Caco-2 (cell line): ENCODE measurements at regions not wholly inside any gene's neighbourhood (a gene's known extent, or its start where the extent isn't known, plus 50 kb on each side); places are given as distances from the start of the nearest gene placed in this dataset.

Experiments
- BruUV-seq: library from RNA; stranded (reverse); fragments of 400-500 nt; replicated peaks from 2 replicates; lab custom pipeline; 2021; lab: Mats Ljungman, UMichigan
- CTCF ChIA-PET: fragments of 300-600 bp; sonication (Branson Sonifier 250); formaldehyde crosslinking; loops from one replicate; lab custom pipeline; 2022; ENCODE audit warnings: antibody characterized with exemption; lab: Charles Lee
- POLR2A ChIA-PET: fragments of 300-600 bp; sonication (Branson Sonifier 250); formaldehyde crosslinking; loops from one replicate; lab custom pipeline; 2022; ENCODE audit warnings: antibody characterized with exemption; lab: Charles Lee
- DNase-seq, 2 experiments: peaks; one replicate each; pipeline versions ENCODE4 v3.0.0 to v3.0.0-alpha.2; 2020 to 2022
- H3K27me3 ChIP-seq: replicated peaks from 2 replicates; pipeline ENCODE4 v1.6.0; 2011; ENCODE audit warnings: low read length; ENCODE audit not compliant: control insufficient read depth, insufficient read depth
- H3K36me3 ChIP-seq: 2 replicates; pipeline ENCODE4 v1.5.1; 2011; ENCODE audit warnings: low read length; ENCODE audit not compliant: control insufficient read depth, insufficient read depth
- H3K4me1 ChIP-seq: fragments of 250-450 bp; sonication (Bioruptor Pico); 2 replicates; pipeline ENCODE4 v1.5.1; 2020; ENCODE audit warnings: mild to moderate bottlenecking
- H3K4me3 ChIP-seq: 2 replicates; pipeline ENCODE4 v1.5.1; 2011; ENCODE audit warnings: low read depth, mild to moderate bottlenecking, control low read depth, low read length
- H3K9me3 ChIP-seq: fragments of 250-450 bp; sonication (Bioruptor Pico); 2 replicates; pipeline ENCODE4 v1.5.1; 2020; ENCODE audit warnings: mild to moderate bottlenecking, moderate library complexity
- H3K27ac Mint-ChIP-seq: one replicate; pipeline ENCODE4 v1.8.0; 2022; ENCODE audit warnings: mixed read lengths; ENCODE audit not compliant: unreplicated experiment
- H3K27me3 Mint-ChIP-seq: one replicate; pipeline ENCODE4 v1.8.0; 2022; ENCODE audit warnings: mixed read lengths; ENCODE audit not compliant: insufficient read depth, unreplicated experiment
- H3K36me3 Mint-ChIP-seq: one replicate; pipeline ENCODE4 v1.8.0; 2022; ENCODE audit warnings: mild to moderate bottlenecking, mixed read lengths; ENCODE audit not compliant: insufficient read depth, unreplicated experiment
- H3K4me1 Mint-ChIP-seq: one replicate; pipeline ENCODE4 v1.8.0; 2022; ENCODE audit warnings: low read depth, mixed read lengths; ENCODE audit not compliant: unreplicated experiment
- H3K4me3 Mint-ChIP-seq: one replicate; pipeline ENCODE4 v1.8.0; 2022; ENCODE audit warnings: mild to moderate bottlenecking, moderate library complexity, mixed read lengths; ENCODE audit not compliant: unreplicated experiment
- H3K9me3 Mint-ChIP-seq: one replicate; pipeline ENCODE4 v1.8.0; 2022; ENCODE audit warnings: mixed read lengths; ENCODE audit not compliant: unreplicated experiment
- CTCF ChIP-seq, 2 experiments: fragments of 200-600 bp in 1 of 2; IDR thresholded peaks; 1 replicate in 1 of 2; 2 replicates in 1 of 2; pipeline versions ENCODE4 v1.5.1 to v1.8.0; 2011 to 2022; ENCODE audit warnings: antibody characterized with exemption in 1 of 2, control low read depth in 1 of 2, inconsistent platforms in 1 of 2, low read depth in 1 of 2, low read length in 1 of 2, mild to moderate bottlenecking in 1 of 2, moderate library complexity in 1 of 2; ENCODE audit not compliant: insufficient read depth in 1 of 2, severe bottlenecking in 1 of 2, unreplicated experiment in 1 of 2
- intact Hi-C: fragments of 100-400 bp; cut with micrococcal nuclease; formaldehyde crosslinking; loops from one replicate; pipeline ENCODE4 v1.10.0; 2022; ENCODE audit not compliant: unreplicated experiment

GRCh38 chr2:173785813-173786212 is 179.4 kb downstream of the SP3 start:
- POLR2A ChIA-PET = no interaction called here
- H3K27ac Mint-ChIP-seq = no peak overlapping the region
- BruUV-seq = no TSS peak
- intact Hi-C loops = no loop called here
- no peaks in the 10 kb centered on the region for H3K4me1 Mint-ChIP-seq
- Histone ChIP-seq H3K4me3 (no peak overlapping the region), H3K4me1 (no peaks in the 10 kb centered on the region), H3K27me3 (peaks cover 2% of the 10 kb centered on the region; the same call in 1 of the 2 replicates), H3K36me3 (no peaks in the 10 kb centered on the region), H3K9me3 (no peaks in the 10 kb centered on the region; the same call in 1 of the 2 replicates)
- peaks cover 7% of the 10 kb centered on the region for H3K27me3 Mint-ChIP-seq
- H3K4me3 Mint-ChIP-seq = no peak overlapping the region
- CTCF ChIA-PET = no interaction called here
- H3K36me3 Mint-ChIP-seq = no peaks in the 10 kb centered on the region
- H3K9me3 Mint-ChIP-seq = no peaks in the 10 kb centered on the region
- no peak for TF ChIP-seq CTCF (IDR thresholded peaks at IDR 0.05; ENCODE audit: insufficient read depth in 1 of 2, low read depth in 1 of 2, low read length in 1 of 2, severe bottlenecking in 1 of 2, unreplicated experiment in 1 of 2)
- DNase-seq = no peak

GRCh38 chr2:173791502-173791901 is 173.7 kb downstream of the SP3 start:
- POLR2A ChIA-PET = no interaction called here
- peaks cover 6% of the 10 kb centered on the region for H3K27me3 Mint-ChIP-seq
- no peaks in the 10 kb centered on the region for H3K9me3 Mint-ChIP-seq
- no peaks in the 10 kb centered on the region for H3K36me3 Mint-ChIP-seq
- no peaks in the 10 kb centered on the region for H3K9me3 ChIP-seq
- CTCF ChIA-PET = no interaction called here
- no peak overlapping the region for H3K4me3 ChIP-seq
- H3K36me3 ChIP-seq = no peaks in the 10 kb centered on the region
- no peak for TF ChIP-seq CTCF (IDR thresholded peaks at IDR 0.05; ENCODE audit: insufficient read depth in 1 of 2, low read depth in 1 of 2, low read length in 1 of 2, severe bottlenecking in 1 of 2, unreplicated experiment in 1 of 2)
- no peak overlapping the region for H3K4me3 Mint-ChIP-seq
- no TSS peak for BruUV-seq
- H3K27ac Mint-ChIP-seq = no peak overlapping the region
- no peaks in the 10 kb centered on the region for H3K4me1 Mint-ChIP-seq
- peaks cover 2% of the 10 kb centered on the region; the same call in 1 of the 2 replicates for H3K27me3 ChIP-seq
- intact Hi-C loops = no loop called here
- no peaks in the 10 kb centered on the region for H3K4me1 ChIP-seq
- no peak for DNase-seq

GRCh38 chr2:173792166-173792565 is 173.0 kb downstream of the SP3 start:
- H3K27ac Mint-ChIP-seq = no peak overlapping the region

More at GRCh38 chr2:173792166-173792565, 173.0 kb downstream of the SP3 start:
- BruUV-seq = no TSS peak
- Mint-ChIP-seq H3K27me3 (peaks cover 6% of the 10 kb centered on the region), H3K36me3 (no peaks in the 10 kb centered on the region), H3K4me3 (no peak overlapping the region), H3K4me1 (no peaks in the 10 kb centered on the region), H3K9me3 (no peaks in the 10 kb centered on the region)
- POLR2A ChIA-PET = no interaction called here
- DNase-seq = no peak
- Histone ChIP-seq H3K4me3 (no peak overlapping the region), H3K36me3 (no peaks in the 10 kb centered on the region), H3K27me3 (peaks cover 2% of the 10 kb centered on the region; the same call in 1 of the 2 replicates), H3K9me3 (no peaks in the 10 kb centered on the region), H3K4me1 (no peaks in the 10 kb centered on the region)
- CTCF ChIA-PET = no interaction called here
- TF ChIP-seq CTCF (IDR thresholded peaks at IDR 0.05; ENCODE audit: insufficient read depth in 1 of 2, low read depth in 1 of 2, low read length in 1 of 2, severe bottlenecking in 1 of 2, unreplicated experiment in 1 of 2) = no peak
- intact Hi-C loops = no loop called here
